H9 (cell line): ENCODE measurements at regions not wholly inside any gene's neighbourhood (a gene's known extent, or its start where the extent isn't known, plus 50 kb on each side); places are given as distances from the start of the nearest gene placed in this dataset.

Experiments used
- DNase-seq: peaks from one replicate; pipeline ENCODE4 v3.0.0-alpha.2; 2017
- H2AFZ ChIP-seq: one replicate; pipeline ENCODE4 v1.6.1; 2013; ENCODE audit warnings: mild to moderate bottlenecking, low read length, control low read depth, moderate library complexity
- H2AK5ac ChIP-seq: 2 replicates; pipeline ENCODE4 v1.6.1; 2013; ENCODE audit warnings: low read length, control low read depth, mixed read lengths; ENCODE audit not compliant: insufficient read length
- H2BK120ac ChIP-seq: one replicate; pipeline ENCODE4 v1.6.1; 2013; ENCODE audit warnings: low read depth, mild to moderate bottlenecking, low read length, control low read depth, inconsistent platforms; ENCODE audit not compliant: poor library complexity, severe bottlenecking
- H2BK12ac ChIP-seq: 2 replicates; pipeline ENCODE4 v1.6.1; 2013; ENCODE audit warnings: low read length, control low read depth, mixed read lengths, low read depth; ENCODE audit not compliant: insufficient read length
- H2BK15ac ChIP-seq: 2 replicates; pipeline ENCODE4 v1.6.1; 2013; ENCODE audit warnings: low read depth, low read length, control low read depth
- H2BK20ac ChIP-seq: one replicate; pipeline ENCODE4 v1.6.1; 2013; ENCODE audit warnings: low read depth, mild to moderate bottlenecking, low read length, control low read depth, inconsistent platforms; ENCODE audit not compliant: poor library complexity, severe bottlenecking
- H2BK5ac ChIP-seq: 2 replicates; pipeline ENCODE4 v1.6.1; 2013; ENCODE audit warnings: low read length, control low read depth, mixed read lengths; ENCODE audit not compliant: insufficient read length
- H3K14ac ChIP-seq: 2 replicates; pipeline ENCODE4 v1.6.1; 2013; ENCODE audit warnings: low read length, control low read depth; ENCODE audit not compliant: insufficient read depth
- H3K18ac ChIP-seq: 2 replicates; pipeline ENCODE4 v1.6.1; 2013; ENCODE audit warnings: low read depth, mild to moderate bottlenecking, mixed read lengths, low read length, control low read depth; ENCODE audit not compliant: insufficient read length
- H3K23ac ChIP-seq: 2 replicates; pipeline ENCODE4 v1.6.1; 2013; ENCODE audit warnings: low read length, control low read depth, mixed read lengths, low read depth; ENCODE audit not compliant: insufficient read length
- H3K23me2 ChIP-seq: 2 replicates; pipeline ENCODE4 v1.6.1; 2013; ENCODE audit warnings: low read depth, mild to moderate bottlenecking, mixed read lengths, low read length, control low read depth; ENCODE audit not compliant: insufficient read length, poor library complexity, severe bottlenecking
- H3K27ac ChIP-seq: 2 replicates; pipeline ENCODE4 v1.5.1; 2013; ENCODE audit warnings: low read length, control low read depth, mixed read lengths, low read depth; ENCODE audit not compliant: insufficient read length
- H3K27me3 ChIP-seq: 2 replicates; pipeline ENCODE4 v1.6.1; 2013; ENCODE audit warnings: low read length, control low read depth, inconsistent platforms; ENCODE audit not compliant: insufficient read depth
- H3K4ac ChIP-seq: 2 replicates; pipeline ENCODE4 v1.6.1; 2013; ENCODE audit warnings: low read depth, mild to moderate bottlenecking, control low read depth, inconsistent platforms, low read length, moderate library complexity
- H3K4me1 ChIP-seq: 2 replicates; pipeline ENCODE4 v1.6.1; 2013; ENCODE audit warnings: low read length, control low read depth, inconsistent platforms; ENCODE audit not compliant: insufficient read depth
- H3K4me2 ChIP-seq: 2 replicates; pipeline ENCODE4 v1.6.1; 2013; ENCODE audit warnings: low read length, control low read depth, mixed read lengths; ENCODE audit not compliant: insufficient read length, insufficient read depth
- H3K56ac ChIP-seq: 2 replicates; pipeline ENCODE4 v1.6.1; 2013; ENCODE audit warnings: low read depth, mild to moderate bottlenecking, mixed read lengths, low read length, control low read depth; ENCODE audit not compliant: insufficient read length
- H3K79me1 ChIP-seq: 2 replicates; pipeline ENCODE4 v1.6.1; 2013; ENCODE audit warnings: low read depth, mild to moderate bottlenecking, moderate library complexity, low read length, control low read depth, inconsistent platforms; ENCODE audit not compliant: insufficient read depth, poor library complexity, severe bottlenecking
- H3K79me2 ChIP-seq: 2 replicates; pipeline ENCODE4 v1.6.1; 2013; ENCODE audit warnings: low read length, control low read depth, inconsistent platforms; ENCODE audit not compliant: insufficient read depth
- H3K9ac ChIP-seq: 2 replicates; pipeline ENCODE4 v1.6.1; 2013; ENCODE audit warnings: low read length, control low read depth, mixed read lengths; ENCODE audit not compliant: insufficient read length; ENCODE audit errors: extremely low read depth
- H3K9me3 ChIP-seq: one replicate; pipeline ENCODE4 v1.6.1; 2013; ENCODE audit warnings: low read depth, low read length, inconsistent platforms; ENCODE audit not compliant: control insufficient read depth
- H3T11ph ChIP-seq: one replicate; pipeline ENCODE4 v1.6.1; 2013; ENCODE audit warnings: mild to moderate bottlenecking, low read length, control low read depth, inconsistent platforms
- H4K20me1 ChIP-seq: one replicate; pipeline ENCODE4 v1.6.1; 2013; ENCODE audit not compliant: control insufficient read depth, insufficient read length, insufficient read depth
- H4K5ac ChIP-seq: 2 replicates; pipeline ENCODE4 v1.6.1; 2013; ENCODE audit warnings: low read depth, mild to moderate bottlenecking, mixed read lengths, low read length, control low read depth; ENCODE audit not compliant: insufficient read length
- H4K8ac ChIP-seq: replicated peaks from 2 replicates; pipeline ENCODE4 v1.6.1; 2013; ENCODE audit warnings: low read length, control low read depth, mixed read lengths, low read depth; ENCODE audit not compliant: insufficient read length
- H4K91ac ChIP-seq: 2 replicates; pipeline ENCODE4 v1.6.1; 2013; ENCODE audit warnings: low read depth, mild to moderate bottlenecking, moderate library complexity, mixed read lengths, low read length, control low read depth; ENCODE audit not compliant: insufficient read length
- H3K27ac Mint-ChIP-seq, 3 experiments: 2 replicates in 2 of 3; 3 replicates in 1 of 3; pipeline ENCODE4 v1.8.0; 2020 to 2021; ENCODE audit warnings: mixed read lengths in 3 of 3, mild to moderate bottlenecking in 1 of 3, moderate library complexity in 1 of 3
- H3K27me3 Mint-ChIP-seq: 2 replicates; pipeline ENCODE4 v1.8.0; 2021; ENCODE audit warnings: low read depth, mild to moderate bottlenecking, moderate library complexity, mixed read lengths
- H3K36me3 Mint-ChIP-seq, 3 experiments: 2 replicates in 2 of 3; 3 replicates in 1 of 3; pipeline ENCODE4 v1.8.0; 2020 to 2021; ENCODE audit warnings: low read depth in 3 of 3, mixed read lengths in 3 of 3; ENCODE audit not compliant: insufficient read depth in 1 of 3
- H3K4me1 Mint-ChIP-seq, 2 experiments: 2 replicates each; pipeline ENCODE4 v1.8.0; 2020; ENCODE audit warnings: mixed read lengths in 2 of 2
- H3K4me3 Mint-ChIP-seq, 2 experiments: 2 replicates in 1 of 2; 3 replicates in 1 of 2; pipeline ENCODE4 v1.8.0; 2020 to 2021; ENCODE audit warnings: mild to moderate bottlenecking in 2 of 2, mixed read lengths in 2 of 2, moderate library complexity in 1 of 2
- H3K9me3 Mint-ChIP-seq, 2 experiments: 2 replicates in 1 of 2; 3 replicates in 1 of 2; pipeline ENCODE4 v1.8.0; 2020; ENCODE audit warnings: mild to moderate bottlenecking in 2 of 2, mixed read lengths in 2 of 2, moderate library complexity in 1 of 2
- CTCF ChIP-seq: fragments of 200-600 bp; sonication (generic); conservative IDR thresholded peaks from 3 replicates; pipeline ENCODE4 v1.8.0; 2021; ENCODE audit warnings: antibody characterized with exemption, mild to moderate bottlenecking
- WGBS: extraction: QIAGEN DNeasy Blood & Tissue Kit; methylation state at CpG from one replicate; pipeline ENCODE4 v1.1.7; 2013; ENCODE audit warnings: missing lambda C conversion rate, low lambda C conversion rate, mixed read lengths; ENCODE audit not compliant: insufficient read length; ENCODE audit errors: extremely low coverage; 5-methylcytosine and 5-hydroxymethylcytosine counted together

DNA sequence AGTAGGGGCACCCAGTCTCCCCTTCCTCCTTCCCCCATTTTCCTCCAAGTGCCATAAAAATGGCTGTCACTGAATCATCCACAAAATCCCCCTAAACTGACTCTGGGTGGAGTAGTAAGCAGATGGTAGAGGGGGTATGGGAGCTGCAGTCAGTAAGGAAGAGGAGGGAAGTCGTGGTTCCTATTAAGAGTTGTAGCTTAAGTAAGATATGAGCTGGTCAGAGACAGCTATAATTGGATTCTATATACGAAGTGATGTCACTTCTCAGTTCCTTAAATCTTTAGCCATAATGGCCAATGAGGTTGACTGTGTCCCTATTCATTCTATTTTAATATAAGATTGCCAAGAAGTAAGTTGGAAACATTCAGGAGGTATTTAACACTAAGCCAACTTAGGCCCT is 131.7 kb downstream of the SLC16A9 start:
- H4K5ac ChIP-seq = no peak overlapping the region
- no peaks in the 10 kb centered on the region for H3K36me3 Mint-ChIP-seq
- H3K4me3 Mint-ChIP-seq = no peak overlapping the region
- H3K18ac ChIP-seq = no peak overlapping the region
- no peak overlapping the region for H3K9ac ChIP-seq
- no CpG with 5 or more reads among the region's 2 CpGs for WGBS
- no peaks in the 10 kb centered on the region for H3K9me3 ChIP-seq
- no peak overlapping the region for H3K23ac ChIP-seq
- no peak overlapping the region for H2BK15ac ChIP-seq
- TF ChIP-seq CTCF = no peak
- H2AK5ac ChIP-seq = no peak overlapping the region
- H3K27me3 ChIP-seq = no peaks in the 10 kb centered on the region
- H2BK12ac ChIP-seq = no peak overlapping the region
- H3K4me1 Mint-ChIP-seq = peaks cover 4 to 8% of the 10 kb centered on the region in 2 experiments; a peak in 3 of 4 replicates
- no peak overlapping the region for H4K8ac ChIP-seq
- H3K27ac ChIP-seq = no peak overlapping the region
- H2BK20ac ChIP-seq = no peak overlapping the region
- no peaks in the 10 kb centered on the region for H4K20me1 ChIP-seq
- H3K9me3 Mint-ChIP-seq = no peaks in the 10 kb centered on the region
- no peaks in the 10 kb centered on the region for H3K79me2 ChIP-seq
- no peak overlapping the region for H2AFZ ChIP-seq
- no peak overlapping the region for H3T11ph ChIP-seq
- no peak overlapping the region for H2BK120ac ChIP-seq
- no peaks in the 10 kb centered on the region for H3K79me1 ChIP-seq
- H3K14ac ChIP-seq = no peak overlapping the region
- DNase-seq = no peak
- no peak overlapping the region for H3K4ac ChIP-seq
- no peaks in the 10 kb centered on the region for H3K4me1 ChIP-seq
- H3K56ac ChIP-seq = no peak overlapping the region
- H4K91ac ChIP-seq = no peak overlapping the region
- no peaks in the 10 kb centered on the region for H3K23me2 ChIP-seq
- H3K27ac Mint-ChIP-seq = no peak overlapping the region
- no peak overlapping the region for H3K4me2 ChIP-seq
- H2BK5ac ChIP-seq = no peak overlapping the region
- no peaks in the 10 kb centered on the region for H3K27me3 Mint-ChIP-seq
